Epithelial cell of prostate (primary cell): ENCODE measurements at regions not wholly inside any gene's neighbourhood (a gene's known extent, or its start where the extent isn't known, plus 50 kb on each side); places are given as distances from the start of the nearest gene placed in this dataset.

Experiments
- DNase-seq: peaks from one replicate; pipeline ENCODE4 v3.0.0-alpha.2; 2011; ENCODE audit warnings: low read depth, low spot score
- H3K27ac ChIP-seq: fragments of 450-650 bp; 2 replicates; pipeline ENCODE4 v1.5.1; 2017; ENCODE audit warnings: mild to moderate bottlenecking

DNA sequence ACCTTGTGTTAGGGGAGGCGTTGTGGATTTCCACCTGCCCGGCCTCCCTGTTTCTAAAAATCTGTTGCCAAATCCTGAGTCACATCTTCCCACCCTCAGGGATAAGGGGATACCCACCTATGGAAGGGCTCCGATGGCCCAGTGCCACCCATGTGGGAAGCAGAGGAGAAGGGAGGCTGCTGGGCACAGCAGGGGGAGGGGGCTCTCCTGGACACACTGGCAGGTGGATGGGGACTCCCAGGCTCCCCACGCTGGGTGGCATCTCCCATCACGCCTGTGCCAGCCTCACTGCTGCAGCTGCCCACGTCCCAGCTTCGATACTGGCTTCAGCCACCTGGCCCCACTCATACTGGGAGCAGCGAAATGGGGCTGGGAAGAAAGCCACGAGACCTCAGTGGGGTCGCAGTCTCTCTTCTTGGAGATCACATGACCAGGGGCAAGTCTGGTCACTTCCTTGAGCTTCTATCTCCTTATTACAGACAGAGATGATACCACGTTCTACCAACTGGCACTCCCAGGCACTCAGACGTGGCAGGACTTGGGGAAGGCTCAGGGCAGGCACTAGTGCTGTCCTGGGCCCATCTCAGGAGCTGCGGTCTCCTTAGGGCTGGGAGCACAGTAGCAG is 72.2 kb downstream of the PITPNM2 start:
- no peak overlapping the region for H3K27ac ChIP-seq
- no peak for DNase-seq

- no peak for DNase-seq
- no peak overlapping the region for H3K27ac ChIP-seq
These were observed 72.8 kb downstream of the PITPNM2 start for GRCh38 chr12:123078120-123078465.

- H3K27ac ChIP-seq: no peak overlapping the region
These were observed 73.4 kb downstream of the PITPNM2 start for GRCh38 chr12:123077298-123078119.

DNA sequence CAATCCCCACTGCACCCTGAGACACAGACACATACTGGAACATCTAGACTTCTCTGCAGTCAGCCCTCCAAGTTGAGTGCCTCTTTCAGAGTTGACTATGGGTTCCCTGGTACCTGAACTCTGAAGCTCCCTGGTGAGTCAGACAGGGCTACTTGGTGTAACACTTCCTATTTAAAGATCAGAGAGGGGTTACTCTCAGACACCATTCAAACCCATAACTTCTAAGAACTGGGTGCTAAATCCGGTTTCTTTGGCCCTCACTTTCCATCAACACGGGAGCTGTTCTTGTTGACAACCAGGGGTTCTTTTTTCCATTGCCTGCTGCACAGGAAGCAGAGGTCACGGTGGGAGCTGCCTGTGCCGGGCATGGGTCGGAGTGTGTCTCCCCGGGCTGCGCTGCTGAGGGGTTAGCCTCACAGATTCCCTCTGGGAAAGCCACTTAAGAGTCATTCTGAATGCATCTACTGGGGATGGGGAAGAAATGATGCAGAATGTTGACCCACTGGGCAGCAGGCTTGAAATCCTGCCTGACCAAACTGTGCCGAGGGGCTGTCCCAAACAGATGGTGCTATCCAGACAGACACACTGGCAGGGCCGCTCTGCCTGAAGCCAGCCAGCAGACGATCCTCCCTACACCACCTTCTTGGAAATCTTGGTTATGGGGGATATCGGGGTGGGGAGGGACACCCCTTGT is 74.1 kb downstream of the PITPNM2 start:
- no peak overlapping the region for H3K27ac ChIP-seq
- no peak for DNase-seq

More at GRCh38 chr12:123077298-123078119, 73.4 kb downstream of the PITPNM2 start:
- no peak for DNase-seq

DNA sequence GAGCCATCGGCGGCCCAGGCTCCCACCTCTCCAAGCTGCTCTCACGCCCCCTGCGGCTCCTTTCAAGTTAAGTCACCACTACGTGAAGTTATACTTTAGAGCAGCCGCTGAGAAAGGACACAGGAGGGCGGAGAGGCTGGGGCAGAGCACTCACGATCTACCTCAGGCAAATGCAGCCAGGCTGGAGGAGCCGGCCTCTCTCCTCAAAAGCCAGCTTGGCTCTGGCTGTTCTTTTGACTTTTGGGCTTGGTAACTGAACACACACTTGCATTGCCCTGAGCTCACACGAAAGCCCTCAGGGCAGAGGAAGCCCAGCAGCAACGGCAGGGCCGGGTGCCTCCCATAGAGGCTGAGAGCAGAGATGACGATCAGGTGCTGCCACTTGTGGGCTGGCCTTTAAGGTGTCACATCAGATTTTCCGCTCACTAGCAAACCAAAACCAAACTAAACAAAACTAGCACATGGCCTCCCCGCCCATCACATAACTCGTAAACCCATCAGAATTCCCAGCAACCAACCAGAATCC is 75.2 kb downstream of the PITPNM2 start:
- no peak for DNase-seq
- H3K27ac ChIP-seq: no peak overlapping the region

DNA sequence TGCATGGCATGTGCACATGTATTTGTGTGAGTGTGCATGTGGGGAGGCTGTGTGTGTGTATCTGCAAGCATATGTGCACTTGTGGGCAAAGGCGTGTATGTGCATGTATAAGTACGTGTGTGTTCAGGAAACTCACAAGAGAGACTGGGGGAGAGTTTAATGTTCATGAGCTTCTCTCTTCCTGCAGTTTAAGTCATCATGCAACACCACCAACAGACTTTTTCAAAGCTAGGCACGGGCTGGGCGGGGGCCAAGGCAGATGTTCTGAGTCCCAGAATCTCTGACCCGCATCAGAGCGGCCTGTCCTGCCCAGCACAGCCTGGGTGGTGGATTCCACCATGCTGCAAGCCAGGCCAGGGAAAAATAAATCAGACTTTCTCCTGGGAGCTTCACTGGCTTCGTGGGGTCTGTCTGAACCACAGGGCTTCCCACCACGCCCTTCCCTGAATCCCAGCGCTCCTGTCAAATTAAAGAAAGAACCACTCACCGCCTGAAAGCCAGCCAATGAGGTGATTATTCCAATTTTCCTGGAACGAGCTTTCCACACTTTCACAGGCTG is 75.7 kb downstream of the PITPNM2 start:
- no peak overlapping the region for H3K27ac ChIP-seq
- no peak for DNase-seq

DNA sequence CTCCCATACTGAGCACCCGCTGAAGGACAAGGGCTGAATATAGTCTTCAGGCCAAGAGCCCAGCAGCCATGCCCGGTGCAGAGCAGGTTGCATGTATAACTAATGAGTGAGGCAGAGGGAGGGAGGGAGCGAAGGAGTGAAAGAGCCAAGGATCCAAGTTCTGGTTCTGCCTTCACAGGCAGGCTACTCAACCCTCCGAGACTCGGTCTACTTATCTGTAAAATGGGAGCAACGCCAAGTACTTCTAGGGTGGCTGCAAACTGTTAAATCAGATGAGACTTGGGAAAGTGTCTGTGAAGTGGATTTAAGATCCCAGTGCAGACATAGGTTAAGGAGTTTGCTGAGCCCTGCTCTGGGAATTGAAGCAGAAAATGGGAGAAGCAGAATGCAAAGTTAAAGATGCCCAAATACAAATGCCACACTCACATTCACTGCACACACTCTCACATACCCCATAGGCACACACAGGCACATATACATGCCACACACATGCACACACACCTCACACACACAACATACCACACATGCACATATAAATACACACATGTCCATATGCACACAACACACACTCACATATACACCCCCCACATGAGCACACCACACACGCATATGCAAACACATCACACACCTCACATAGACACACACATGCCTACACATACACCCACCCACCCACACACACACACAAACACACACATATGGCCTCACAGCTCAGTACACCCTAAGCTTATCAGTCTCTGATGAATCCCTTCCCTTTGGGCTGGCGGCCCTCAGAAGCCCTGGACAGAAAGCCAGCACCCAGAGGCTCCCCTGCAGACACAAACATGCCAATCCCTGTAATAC is 76.7 kb downstream of the PITPNM2 start:
- H3K27ac ChIP-seq: no peak overlapping the region
- no peak for DNase-seq

DNA sequence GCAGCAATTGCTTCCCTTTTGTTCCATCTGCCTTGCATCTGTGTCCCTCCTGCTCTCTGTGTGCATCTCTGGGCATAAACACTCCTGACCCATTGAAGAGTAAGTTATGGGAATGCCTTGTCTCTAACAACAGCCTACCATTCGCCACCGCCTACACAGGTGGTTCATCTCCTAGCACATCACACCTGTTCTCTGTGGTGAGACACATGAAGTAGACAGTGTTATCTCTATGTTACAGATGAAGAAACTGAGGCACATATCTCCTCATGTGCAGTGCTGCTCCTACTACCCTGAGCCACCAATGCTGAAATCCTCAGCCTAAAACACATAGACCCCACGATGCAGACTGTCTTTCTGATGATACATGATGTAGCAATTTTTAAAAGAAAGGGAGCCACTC is 77.6 kb downstream of the PITPNM2 start:
- DNase-seq: no peak
- H3K27ac ChIP-seq: no peak overlapping the region

GRCh38 chr12:123071857-123072256 is 79.0 kb downstream of the PITPNM2 start:
- no peak for DNase-seq

GRCh38 chr12:123071099-123071800 is 79.6 kb downstream of the PITPNM2 start:
- no peak overlapping the region for H3K27ac ChIP-seq
- no peak for DNase-seq

More at GRCh38 chr12:123071857-123072256, 79.0 kb downstream of the PITPNM2 start:
- no peak overlapping the region for H3K27ac ChIP-seq

DNA sequence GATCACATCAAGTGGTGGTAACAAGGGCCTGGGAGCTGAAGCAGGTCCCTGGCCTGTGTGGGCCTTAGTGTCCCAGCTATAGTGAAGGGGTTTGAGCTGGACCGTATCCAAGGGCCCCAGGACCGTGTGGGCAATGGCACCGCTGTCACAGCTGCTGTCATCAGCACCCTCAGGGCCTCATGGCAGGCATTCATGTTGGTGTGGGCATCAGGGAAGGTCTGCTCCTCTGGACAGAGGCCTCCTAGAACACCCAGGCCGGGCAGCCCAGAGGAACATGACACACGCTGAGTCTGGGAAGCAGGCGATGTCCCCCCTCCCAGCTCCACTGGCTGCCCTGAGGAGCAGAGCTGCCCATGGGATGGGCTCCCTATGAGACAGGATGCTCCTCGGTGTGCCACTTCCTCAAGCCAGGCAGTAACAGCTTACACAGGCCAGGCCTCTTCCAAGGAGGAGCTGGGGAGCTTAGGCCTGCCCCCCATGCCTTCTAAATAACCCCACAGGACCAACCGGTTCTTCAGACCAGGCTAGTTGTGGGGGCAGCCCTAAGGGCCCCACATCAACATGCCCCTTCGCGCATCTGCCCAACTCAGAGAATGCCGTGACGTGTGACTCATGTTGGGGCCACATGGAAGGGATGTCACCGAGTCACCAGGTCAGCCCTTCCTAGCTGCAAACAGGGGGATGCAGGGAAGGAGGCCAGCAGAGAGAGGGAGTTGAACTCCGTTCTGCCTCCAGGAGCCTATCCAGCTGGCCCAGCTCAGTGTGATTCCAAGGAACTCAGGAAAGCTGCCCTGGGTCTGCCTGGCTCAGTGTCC is 80.4 kb downstream of the PITPNM2 start:
- no peak for DNase-seq
- H3K27ac ChIP-seq: no peak overlapping the region

DNA sequence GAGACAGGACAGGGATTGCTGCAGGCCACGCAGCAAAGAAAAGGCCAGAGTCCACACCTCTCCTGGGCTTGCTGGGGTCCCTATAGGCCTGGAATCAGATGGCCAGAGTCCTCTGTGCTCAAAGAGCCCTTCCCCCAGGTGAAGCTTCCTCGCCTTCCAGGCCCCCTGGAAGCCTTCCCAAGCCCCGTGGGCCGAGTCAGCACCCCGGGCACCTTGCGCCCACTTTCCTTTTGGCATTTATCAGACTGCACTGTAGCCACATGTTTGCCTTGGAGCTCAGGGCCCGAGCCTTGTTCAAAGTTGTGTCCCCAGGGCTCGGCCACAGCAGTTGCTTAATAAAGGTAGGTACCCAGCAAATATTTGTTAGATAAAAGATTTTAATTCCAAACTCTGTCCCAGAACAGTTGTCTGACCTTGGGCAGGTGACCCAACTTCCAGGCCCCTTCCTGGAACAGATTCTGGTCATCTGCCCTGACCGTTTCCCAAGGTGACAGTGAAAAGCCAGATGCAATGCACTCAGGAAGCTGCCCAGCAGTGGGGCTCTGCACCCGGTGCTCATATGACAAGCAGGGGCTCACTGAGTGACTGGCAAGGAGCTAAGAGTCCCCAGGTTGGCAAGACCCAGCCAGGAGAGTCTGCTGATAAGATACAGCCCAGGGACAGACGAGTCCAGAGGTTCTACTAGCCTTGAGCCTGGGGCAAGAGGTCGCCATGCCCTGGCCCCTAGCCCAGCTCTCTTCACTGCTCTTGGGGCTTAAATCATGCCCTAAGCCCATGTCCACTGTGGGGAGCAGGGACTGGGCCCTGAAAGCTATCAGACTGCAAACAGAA is 81.2 kb downstream of the PITPNM2 start:
- DNase-seq: no peak
- no peak overlapping the region for H3K27ac ChIP-seq

DNA sequence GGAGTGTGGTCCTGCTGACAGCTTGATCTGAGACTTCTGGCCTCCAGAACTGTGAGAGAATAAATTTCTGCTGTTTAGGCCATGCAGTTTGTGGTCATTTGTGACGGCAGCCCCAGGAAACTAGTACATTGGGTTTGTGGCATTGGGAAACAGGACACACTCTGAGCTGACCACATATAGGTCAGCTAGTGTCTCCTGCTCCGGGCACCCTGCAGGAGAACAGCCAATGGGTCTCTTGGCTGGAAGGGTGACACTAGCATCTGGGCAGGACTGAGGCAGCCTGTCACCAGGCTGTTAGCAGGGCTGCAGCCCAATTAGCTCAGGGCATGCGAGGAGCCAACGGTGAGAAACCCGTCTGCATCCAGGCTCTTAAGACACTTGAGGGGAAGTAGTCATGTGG is 83.2 kb downstream of the PITPNM2 start:
- no peak overlapping the region for H3K27ac ChIP-seq
- no peak for DNase-seq

- DNase-seq: no peak
- no peak overlapping the region for H3K27ac ChIP-seq
These were observed 84.5 kb downstream of the PITPNM2 start for GRCh38 chr12:123066384-123066710.

DNA sequence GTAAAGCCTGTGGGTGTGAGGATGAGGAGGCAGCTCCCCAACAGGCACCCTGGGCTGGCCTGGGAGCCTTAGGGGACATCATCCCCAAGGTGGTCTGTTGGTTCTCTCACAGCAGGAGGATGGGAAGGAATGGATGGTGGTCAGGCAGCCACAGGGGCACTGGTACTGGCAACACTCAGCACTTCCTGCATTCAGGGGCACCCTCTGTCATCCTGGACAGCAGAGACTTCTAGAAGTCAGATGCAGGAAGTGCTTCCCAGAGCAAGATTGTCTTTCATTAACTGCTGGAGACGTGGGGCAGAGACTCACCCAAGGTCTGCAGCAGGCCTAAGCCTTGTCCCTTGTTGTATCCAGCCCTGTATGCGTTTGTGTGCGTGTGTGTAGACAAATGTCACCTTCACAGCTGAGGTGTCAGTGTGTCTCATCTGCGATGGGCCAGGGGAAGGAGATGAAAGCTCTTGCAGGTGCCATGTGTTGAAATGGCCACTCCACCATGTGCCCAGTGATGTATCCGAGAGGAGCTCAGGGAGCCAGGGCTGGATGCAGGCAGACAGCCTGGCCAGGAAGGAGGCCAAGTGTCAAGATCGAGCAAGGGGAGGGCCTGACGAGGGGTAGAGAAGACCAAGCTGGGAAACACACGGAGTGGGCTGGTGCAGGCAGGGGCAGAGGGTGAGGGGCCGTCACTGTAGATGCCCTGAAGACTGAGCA is 85.1 kb downstream of the PITPNM2 start:
- DNase-seq: no peak
- no peak overlapping the region for H3K27ac ChIP-seq

DNA sequence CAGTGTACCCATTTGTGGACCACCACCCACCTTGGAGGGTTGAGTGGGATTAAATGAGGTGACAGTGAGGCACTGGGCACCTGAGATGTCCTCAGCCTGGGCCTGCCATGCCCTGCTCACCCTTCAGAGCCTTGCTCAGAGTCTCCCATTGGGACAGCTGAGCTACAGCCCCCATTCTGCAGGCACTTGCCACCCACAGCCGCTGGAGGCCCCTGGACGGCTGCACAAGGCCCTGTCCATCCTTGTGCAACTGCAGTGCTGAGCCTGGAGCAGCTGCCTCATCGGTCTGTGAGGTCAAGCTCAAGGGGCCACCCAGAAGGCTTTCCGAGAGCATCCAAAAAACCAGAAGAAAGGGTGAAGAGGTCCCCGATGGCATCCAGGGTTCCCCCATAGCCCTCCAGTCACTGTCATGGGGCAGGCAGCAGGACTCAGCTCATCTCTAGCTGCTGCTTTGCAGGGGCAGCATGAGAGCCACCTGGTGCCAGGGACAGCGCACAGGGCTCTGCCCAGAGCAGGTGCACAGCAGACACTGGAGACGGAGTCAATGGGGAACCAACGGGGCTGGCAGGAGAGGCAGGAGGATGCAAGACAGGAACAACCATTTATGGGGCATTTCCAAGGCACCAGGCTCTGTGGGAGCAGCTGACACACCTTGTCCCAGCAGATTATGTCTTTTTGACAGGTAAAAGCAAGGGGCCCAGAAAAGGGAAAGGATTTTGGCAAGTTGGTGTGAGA is 84.6 kb downstream of the ARL6IP4 start:
- no peak for DNase-seq
- H3K27ac ChIP-seq: no peak overlapping the region

DNA sequence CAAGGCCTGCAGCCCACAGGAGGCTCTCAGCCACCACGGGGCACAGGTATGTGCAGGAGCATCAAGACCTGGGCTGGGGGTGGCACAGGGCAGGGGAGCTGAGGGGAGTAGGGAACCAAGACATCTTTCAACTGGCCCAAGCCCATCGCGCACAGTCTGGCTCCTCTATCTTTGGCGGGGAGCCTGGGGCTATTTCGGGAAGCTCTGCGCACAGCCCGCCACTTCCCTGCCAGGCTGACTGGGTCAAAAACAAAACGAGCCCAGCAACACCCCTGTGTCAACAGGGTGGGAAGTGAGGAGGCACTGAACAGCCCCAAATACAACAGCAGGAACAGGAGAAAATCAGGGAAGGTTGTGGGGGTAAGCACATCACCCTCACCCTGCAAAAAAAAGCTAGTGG is 83.9 kb downstream of the ARL6IP4 start:
- no peak overlapping the region for H3K27ac ChIP-seq
- DNase-seq: no peak
